ENCODE measurements at regions not wholly inside any gene's neighbourhood (a gene's known extent, or its start where the extent isn't known, plus 50 kb on each side); places are given as distances from the start of the nearest gene placed in this dataset.

- H3K27ac ChIP-seq, result no peak overlapping the region
- H3K4me2 ChIP-seq (ENCODE audit: low read length), result no peak overlapping the region
- H2AFZ ChIP-seq, result no peak overlapping the region
- H3K79me2 ChIP-seq, result no peaks in the 10 kb centered on the region
- no peaks in the 10 kb centered on the region for H3K36me3 ChIP-seq (ENCODE audit: control insufficient read depth, insufficient read depth, low read length)
- no peaks in the 10 kb centered on the region for H3K9me3 ChIP-seq (ENCODE audit: control insufficient read depth, low read length)
- H3K4me3 ChIP-seq (ENCODE audit: low read depth, low read length), result no peak overlapping the region
- no peaks in the 10 kb centered on the region for H3K4me1 ChIP-seq
- no peak for TF ChIP-seq CTCF (IDR thresholded peaks at IDR 0.05)
- H3K9ac ChIP-seq, result no peak overlapping the region
- H3K27me3 ChIP-seq (ENCODE audit: control insufficient read depth, insufficient read depth, low read length), result no peaks in the 10 kb centered on the region
Observed at GRCh38 chr2:16186661-16187481, 246.5 kb downstream of the MYCN start.

- Histone ChIP-seq H3K4me1 (no peaks in the 10 kb centered on the region), H3K4me2 (ENCODE audit: low read length) (no peak overlapping the region), H3K4me3 (ENCODE audit: low read depth, low read length) (no peak overlapping the region), H3K27me3 (ENCODE audit: control insufficient read depth, insufficient read depth, low read length) (no peaks in the 10 kb centered on the region), H3K36me3 (ENCODE audit: control insufficient read depth, insufficient read depth, low read length) (no peaks in the 10 kb centered on the region), H2AFZ (no peak overlapping the region), H3K9ac (no peak overlapping the region), H3K27ac (no peak overlapping the region), H3K79me2 (no peaks in the 10 kb centered on the region), H3K9me3 (ENCODE audit: control insufficient read depth, low read length) (no peaks in the 10 kb centered on the region)
- no peak for TF ChIP-seq CTCF (IDR thresholded peaks at IDR 0.05)
Observed at GRCh38 chr2:16185801-16186272, 245.5 kb downstream of the MYCN start.

- H3K27me3 ChIP-seq (ENCODE audit: control insufficient read depth, insufficient read depth, low read length), result no peaks in the 10 kb centered on the region
- no peak overlapping the region for H3K27ac ChIP-seq
- no peaks in the 10 kb centered on the region for H3K79me2 ChIP-seq
- H3K4me1 ChIP-seq, result no peaks in the 10 kb centered on the region
- H3K4me2 ChIP-seq (ENCODE audit: low read length), result no peak overlapping the region
- H3K9me3 ChIP-seq (ENCODE audit: control insufficient read depth, low read length), result no peaks in the 10 kb centered on the region
- H3K9ac ChIP-seq, result no peak overlapping the region
- no peaks in the 10 kb centered on the region for H3K36me3 ChIP-seq (ENCODE audit: control insufficient read depth, insufficient read depth, low read length)
- TF ChIP-seq CTCF (IDR thresholded peaks at IDR 0.05), result no peak
- no peak overlapping the region for H2AFZ ChIP-seq
- no peak overlapping the region for H3K4me3 ChIP-seq (ENCODE audit: low read depth, low read length)
Observed at GRCh38 chr2:16184945-16185660, 244.8 kb downstream of the MYCN start.

- Histone ChIP-seq H3K36me3 (ENCODE audit: control insufficient read depth, insufficient read depth, low read length) (no peaks in the 10 kb centered on the region), H2AFZ (no peak overlapping the region), H3K27ac (no peak overlapping the region)
Observed at GRCh38 chr2:16184341-16184890, 244.1 kb downstream of the MYCN start.

More at GRCh38 chr2:16184341-16184890, 244.1 kb downstream of the MYCN start:
- no peaks in the 10 kb centered on the region for H3K4me1 ChIP-seq
- H3K79me2 ChIP-seq, result no peaks in the 10 kb centered on the region
- H3K9me3 ChIP-seq (ENCODE audit: control insufficient read depth, low read length), result no peaks in the 10 kb centered on the region
- no peaks in the 10 kb centered on the region for H3K27me3 ChIP-seq (ENCODE audit: control insufficient read depth, insufficient read depth, low read length)
- no peak overlapping the region for H3K4me3 ChIP-seq (ENCODE audit: low read depth, low read length)
- no peak for TF ChIP-seq CTCF (IDR thresholded peaks at IDR 0.05)
- no peak overlapping the region for H3K9ac ChIP-seq
- no peak overlapping the region for H3K4me2 ChIP-seq (ENCODE audit: low read length)
